CD4-positive, alpha-beta T cell treated with Interleukin-17A for 4 hours (primary cell): ENCODE measurements at regions not wholly inside any gene's neighbourhood (a gene's known extent, or its start where the extent isn't known, plus 50 kb on each side); places are given as distances from the start of the nearest gene placed in this dataset.
"Not testable (repeated sequence)": the region's sequence is repeated elsewhere in the genome, so short reads cannot be mapped to it uniquely, and the experiment has no call there.

Experiments used
- DNase-seq: peaks from one replicate; pipeline ENCODE4 v3.0.0-alpha.2; 2020; ENCODE audit warnings: mixed read lengths

- DNase-seq = no peak
Observed at GRCh38 chr1:5164158-5164557, 509.7 kb downstream of the AJAP1 start.

GRCh38 chr1:5161372-5161771, 507.0 kb downstream of the AJAP1 start:
- DNase-seq = no peak

- no peak for DNase-seq
Observed at GRCh38 chr1:5157175-5157574, 502.8 kb downstream of the AJAP1 start.

- DNase-seq = no peak
Observed at GRCh38 chr1:5156416-5157120, 502.2 kb downstream of the AJAP1 start.

GRCh38 chr1:5151511-5151910, 497.1 kb downstream of the AJAP1 start:
- DNase-seq = no peak

- DNase-seq = no peak
Observed at GRCh38 chr1:5150191-5150590, 495.8 kb downstream of the AJAP1 start.

- DNase-seq = no peak
Observed at GRCh38 chr1:5147806-5148205, 493.4 kb downstream of the AJAP1 start.

- DNase-seq = no peak
Observed at GRCh38 chr1:5142389-5142788, 488.0 kb downstream of the AJAP1 start.

- DNase-seq = no peak
Observed at GRCh38 chr1:5141750-5142149, 487.3 kb downstream of the AJAP1 start.

- DNase-seq = no peak
Observed at GRCh38 chr1:5140962-5141361, 486.6 kb downstream of the AJAP1 start.

GRCh38 chr1:5140136-5140535, 485.7 kb downstream of the AJAP1 start:
- DNase-seq = no peak

GRCh38 chr1:5129746-5130355, 475.4 kb downstream of the AJAP1 start:
- no peak for DNase-seq

- no peak for DNase-seq
Observed at GRCh38 chr1:5125208-5125607, 470.8 kb downstream of the AJAP1 start.

GRCh38 chr1:5120559-5120958, 466.1 kb downstream of the AJAP1 start:
- DNase-seq = no peak

- no peak for DNase-seq
Observed at GRCh38 chr1:5119366-5120234, 465.2 kb downstream of the AJAP1 start.

GRCh38 chr1:5118771-5119170, 464.4 kb downstream of the AJAP1 start:
- not testable (repeated sequence) for DNase-seq

GRCh38 chr1:5118292-5118691, 463.9 kb downstream of the AJAP1 start:
- DNase-seq = not testable (repeated sequence)

- DNase-seq = no peak
Observed at GRCh38 chr1:5111581-5111980, 457.2 kb downstream of the AJAP1 start.

GRCh38 chr1:5110508-5110907, 456.1 kb downstream of the AJAP1 start:
- DNase-seq = no peak

- DNase-seq = no peak
Observed at GRCh38 chr1:5109633-5110032, 455.2 kb downstream of the AJAP1 start.

GRCh38 chr1:5108740-5109139, 454.3 kb downstream of the AJAP1 start:
- DNase-seq = no peak

GRCh38 chr1:5105744-5106143, 451.3 kb downstream of the AJAP1 start:
- DNase-seq = no peak

- DNase-seq = no peak
Observed at GRCh38 chr1:5099558-5099957, 445.1 kb downstream of the AJAP1 start.

- no peak for DNase-seq
Observed at GRCh38 chr1:5098981-5099385, 444.6 kb downstream of the AJAP1 start.
